Cardiac fibroblast (primary cell): ENCODE measurements at regions not wholly inside any gene's neighbourhood (a gene's known extent, or its start where the extent isn't known, plus 50 kb on each side); places are given as distances from the start of the nearest gene placed in this dataset.

Source experiments
- DNase-seq, 2 donors: peaks; one replicate each; pipeline versions ENCODE4 v3.0.0 to v3.0.0-alpha.2; 2010; ENCODE audit warnings: low read depth in 2 of 2
- H3K4me3 ChIP-seq, 2 donors: replicated peaks in 1 of 2; 1 replicate in 1 of 2; 2 replicates in 1 of 2; pipeline ENCODE4 v1.5.1; 2011; ENCODE audit warnings: low read depth in 2 of 2, low read length in 2 of 2, mild to moderate bottlenecking in 2 of 2, moderate library complexity in 1 of 2
- CTCF ChIP-seq: IDR thresholded peaks from one replicate; pipeline ENCODE4 v1.5.1; 2011; ENCODE audit warnings: low read depth, mild to moderate bottlenecking, low read length, inconsistent platforms

- DNase-seq, result no peak
- no peak for TF ChIP-seq CTCF
- H3K4me3 ChIP-seq, result no peak overlapping the region
These were observed 84.5 kb upstream of the TANK start for GRCh38 chr2:161075701-161076100.

- no peak for DNase-seq
These were observed 83.3 kb upstream of the TANK start for GRCh38 chr2:161076936-161077335.

GRCh38 chr2:161077367-161078210 lies 82.6 kb upstream of the TANK start:
- DNase-seq, result peak; percentile 92
- H3K4me3 ChIP-seq, result no peak overlapping the region
- no peak for TF ChIP-seq CTCF

More at GRCh38 chr2:161076936-161077335, 83.3 kb upstream of the TANK start:
- no peak overlapping the region for H3K4me3 ChIP-seq
- no peak for TF ChIP-seq CTCF

- no peak for TF ChIP-seq CTCF
- DNase-seq, result no peak
- H3K4me3 ChIP-seq, result no peak overlapping the region
These were observed 82.1 kb upstream of the TANK start for GRCh38 chr2:161078211-161078539.

- no peak for TF ChIP-seq CTCF
- no peak overlapping the region for H3K4me3 ChIP-seq
- peak; percentile 16 to 73 for DNase-seq
These were observed 75.1 kb upstream of the TANK start for GRCh38 chr2:161085149-161085548.

GRCh38 chr2:161088658-161089350 lies 71.4 kb upstream of the TANK start:
- TF ChIP-seq CTCF, result no peak
- no peak for DNase-seq
- H3K4me3 ChIP-seq, result no peak overlapping the region
